ENCODE measurements at regions not wholly inside any gene's neighbourhood (a gene's known extent, or its start where the extent isn't known, plus 50 kb on each side); places are given as distances from the start of the nearest gene placed in this dataset.
A peak's percentile ranks its signal among the peaks of the same experiment; 100 is the strongest.

DNA sequence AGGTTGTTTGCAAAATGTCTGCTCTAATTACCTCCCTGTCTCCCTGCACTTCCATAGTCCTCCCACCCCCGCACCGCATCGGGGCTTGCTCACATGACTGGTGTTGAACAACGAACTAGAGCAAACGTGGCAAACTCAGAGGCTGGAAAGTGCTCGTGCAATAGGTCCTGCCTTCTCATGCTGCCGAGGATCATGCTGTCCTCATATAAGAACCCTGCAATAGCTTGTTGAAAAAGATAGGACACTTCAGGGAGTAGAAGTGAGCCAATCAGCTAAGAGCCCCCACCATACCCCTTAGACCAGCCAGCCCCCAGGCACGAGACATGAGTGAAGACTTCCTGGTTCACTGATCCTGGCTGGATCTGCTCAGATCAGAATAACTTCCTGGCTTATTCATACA lies 219.2 kb downstream of the C6orf118 start:
- DNase-seq (ENCODE audit: low spot score) = no peak
- no peak for FAIRE-seq

DNA sequence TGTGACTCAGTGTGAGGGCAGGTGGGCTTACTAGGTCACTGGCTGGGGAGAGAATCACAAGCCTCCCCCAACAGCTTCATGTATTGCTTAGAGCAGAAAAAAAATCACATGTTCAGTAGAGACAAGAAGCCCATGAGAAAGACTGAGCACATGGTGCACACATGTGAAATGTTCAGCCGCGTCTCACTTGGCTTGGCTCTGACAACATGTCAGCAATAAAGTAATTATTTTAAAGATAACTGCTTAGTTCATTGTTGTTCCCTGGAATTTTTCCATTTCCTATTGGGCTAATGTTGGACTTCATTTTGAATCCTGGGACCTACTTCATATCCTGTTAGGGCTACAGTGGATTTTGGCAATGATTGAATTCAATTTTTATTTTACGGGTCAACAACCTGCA lies 222.6 kb downstream of the C6orf118 start:
- DNase-seq (ENCODE audit: low spot score) = no peak
- FAIRE-seq = no peak

DNA sequence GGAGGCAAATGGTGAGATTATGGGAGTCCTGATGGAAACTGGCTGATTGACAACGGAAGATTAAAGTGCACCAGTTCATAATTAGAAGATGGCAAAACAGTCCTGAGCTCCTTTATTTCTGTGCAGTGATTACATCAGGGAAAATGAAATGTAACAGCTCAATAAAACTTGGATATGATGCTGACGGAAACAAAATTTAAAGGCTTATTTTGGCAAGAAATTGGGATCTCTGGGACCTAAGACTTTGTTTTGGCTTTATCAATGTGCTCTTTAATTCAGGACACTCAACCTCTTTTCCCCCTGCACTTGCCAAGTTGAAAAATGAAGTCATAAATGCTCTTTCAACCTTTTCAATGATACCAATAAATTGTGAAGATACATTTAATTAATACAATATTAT lies 226.8 kb downstream of the C6orf118 start:
- no peak for FAIRE-seq
- no peak for DNase-seq (ENCODE audit: low spot score)

DNA sequence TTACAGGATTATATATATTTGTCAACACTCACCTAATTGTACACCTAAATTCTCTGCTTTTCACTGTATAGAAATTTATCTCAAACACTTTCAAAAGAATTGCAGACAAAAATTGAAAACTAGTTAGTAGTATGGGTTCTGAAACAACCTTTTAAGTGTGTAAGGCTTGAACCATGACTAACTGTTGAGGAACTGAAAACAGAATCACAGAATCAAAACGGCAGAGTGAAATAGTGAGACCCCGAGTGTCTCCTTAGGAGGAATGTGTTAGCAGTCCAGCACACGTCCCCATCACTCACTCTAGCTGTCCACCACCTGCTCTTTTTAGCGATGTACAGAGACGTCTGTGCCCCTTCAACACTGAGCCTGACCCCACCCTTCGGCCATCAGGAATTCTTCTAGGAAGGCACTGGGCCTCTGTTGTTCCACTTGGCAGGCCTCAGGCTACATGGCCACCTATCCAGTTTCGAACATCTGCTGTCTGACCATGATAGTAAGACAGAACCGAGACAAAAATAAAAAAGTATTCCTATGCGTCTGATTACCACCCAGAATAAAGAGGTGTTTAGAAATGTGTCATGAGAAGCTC lies 227.4 kb downstream of the C6orf118 start:
- no peak for DNase-seq (ENCODE audit: low spot score)
- FAIRE-seq = no peak

DNA sequence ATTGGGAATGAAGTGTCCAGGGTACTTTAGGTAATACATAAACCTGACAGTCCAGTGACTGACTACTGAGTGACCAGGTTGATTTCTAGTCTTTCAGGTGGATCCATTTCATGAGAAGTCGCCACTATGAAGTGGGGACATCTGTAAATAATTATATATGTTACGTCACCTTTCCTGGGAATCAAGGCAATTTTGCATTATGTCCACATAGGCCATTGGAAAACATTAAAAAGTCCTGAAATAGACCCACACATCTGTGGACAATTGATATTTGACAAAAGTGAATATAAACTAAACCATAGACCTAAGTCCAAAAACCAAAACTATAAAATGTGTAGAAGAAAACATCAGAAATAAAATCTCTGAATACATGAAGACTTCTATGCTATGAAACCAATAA lies 231.5 kb downstream of the C6orf118 start:
- DNase-seq (ENCODE audit: low spot score) (no peak), FAIRE-seq (no peak)

DNA sequence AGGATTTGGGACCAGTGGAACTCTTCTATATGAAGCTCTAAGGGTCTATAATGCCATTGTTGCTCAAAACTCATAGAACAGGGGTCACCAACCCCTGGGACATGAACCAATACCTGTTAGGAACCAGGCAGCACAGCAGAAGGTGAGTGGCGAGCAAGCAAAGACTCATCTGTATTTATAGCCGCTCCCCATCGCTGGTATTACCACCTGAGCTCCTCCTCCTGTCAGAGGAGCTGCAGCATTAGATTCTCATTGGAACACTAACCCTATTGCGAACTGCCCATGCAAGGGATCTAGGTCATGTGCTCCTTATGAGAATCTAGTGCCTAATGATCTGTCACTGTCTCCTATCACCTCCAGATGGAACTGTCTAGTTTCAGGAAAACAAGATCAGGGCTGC lies 237.5 kb downstream of the C6orf118 start:
- DNase-seq (ENCODE audit: low spot score) (no peak), FAIRE-seq (no peak)

DNA sequence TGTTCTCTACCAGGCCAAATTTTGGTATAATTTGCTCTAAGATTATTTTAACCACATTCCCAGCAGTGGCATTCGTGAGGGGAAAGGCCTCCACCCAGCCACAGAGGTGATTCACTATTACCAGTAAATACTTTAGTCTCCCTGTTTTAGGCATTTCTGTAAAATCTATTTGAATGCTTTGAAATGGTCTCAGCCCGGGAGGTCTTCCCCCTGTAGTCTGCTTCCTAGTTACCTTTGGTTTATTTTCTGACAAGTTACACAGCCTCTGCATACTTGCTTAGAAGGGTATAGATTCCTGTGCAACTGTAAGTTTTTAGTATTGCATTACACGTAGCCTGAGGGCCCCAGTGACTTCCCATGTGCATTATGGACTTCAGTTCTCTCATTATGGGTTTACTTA lies 248.7 kb downstream of the C6orf118 start:
- DNase-seq (ENCODE audit: low spot score) (peak; percentile 33), FAIRE-seq (no peak)

DNA sequence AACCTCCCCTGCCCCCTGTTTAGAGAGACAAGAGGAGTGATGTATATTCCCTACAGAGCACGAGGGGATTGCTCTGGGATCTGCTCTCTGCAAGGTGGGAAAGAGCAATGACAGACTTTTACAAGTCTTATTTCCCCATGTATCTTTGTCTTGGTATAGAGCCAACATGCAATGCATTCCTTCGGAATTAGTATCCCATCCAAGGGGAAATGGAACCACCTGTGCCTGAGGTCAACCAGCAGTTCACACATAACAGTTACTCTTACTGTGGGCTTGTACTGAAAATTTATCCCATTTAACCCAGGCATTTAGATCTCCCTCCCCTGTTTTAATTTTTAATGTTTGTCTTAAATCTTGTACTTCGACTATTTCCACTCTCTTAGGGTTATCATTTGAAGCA lies 250.4 kb downstream of the C6orf118 start:
- DNase-seq (ENCODE audit: low spot score) (peak; percentile 57), FAIRE-seq (peak; percentile 77)

DNA sequence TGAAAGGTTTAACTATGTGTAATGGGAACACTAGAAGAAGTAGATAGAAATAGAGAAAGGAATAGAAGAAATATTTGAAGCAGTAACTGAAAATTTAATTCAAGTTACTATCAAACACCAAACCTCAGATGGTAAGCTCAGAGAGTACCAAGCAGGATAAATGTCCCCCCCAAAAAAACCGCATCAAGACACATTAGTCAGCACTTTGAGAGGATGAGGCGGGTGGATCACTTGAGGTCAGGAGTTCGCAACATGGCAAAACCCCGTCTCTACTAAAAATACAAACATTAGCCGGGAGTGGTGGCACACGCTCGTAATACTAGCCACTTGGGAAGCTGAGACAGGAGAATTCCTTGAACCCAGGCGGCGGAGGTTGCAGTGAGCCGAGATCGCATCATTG lies 253.1 kb downstream of the C6orf118 start:
- DNase-seq (ENCODE audit: low spot score) = no peak
- no peak for FAIRE-seq

DNA sequence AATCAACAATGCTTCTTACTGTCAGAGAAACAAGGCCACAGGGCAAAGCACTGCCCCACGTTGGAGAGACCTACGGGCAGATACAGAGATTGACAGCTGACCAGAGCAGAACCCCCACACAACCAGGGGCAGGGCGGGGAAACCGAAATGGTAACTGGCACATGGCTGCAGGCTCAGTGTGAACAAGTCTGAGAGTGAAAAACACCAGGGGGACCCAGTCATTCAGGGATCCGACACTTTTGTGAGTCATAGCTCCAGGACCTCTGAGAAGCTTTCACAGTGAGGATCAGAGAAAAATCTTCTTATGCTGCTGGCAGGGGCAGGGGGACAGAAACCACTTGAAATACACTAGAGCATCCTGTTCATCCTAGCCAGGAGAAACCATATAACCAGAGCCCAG lies 254.2 kb downstream of the C6orf118 start:
- peak; percentile 17 for DNase-seq (ENCODE audit: low spot score)
- FAIRE-seq = no peak

DNA sequence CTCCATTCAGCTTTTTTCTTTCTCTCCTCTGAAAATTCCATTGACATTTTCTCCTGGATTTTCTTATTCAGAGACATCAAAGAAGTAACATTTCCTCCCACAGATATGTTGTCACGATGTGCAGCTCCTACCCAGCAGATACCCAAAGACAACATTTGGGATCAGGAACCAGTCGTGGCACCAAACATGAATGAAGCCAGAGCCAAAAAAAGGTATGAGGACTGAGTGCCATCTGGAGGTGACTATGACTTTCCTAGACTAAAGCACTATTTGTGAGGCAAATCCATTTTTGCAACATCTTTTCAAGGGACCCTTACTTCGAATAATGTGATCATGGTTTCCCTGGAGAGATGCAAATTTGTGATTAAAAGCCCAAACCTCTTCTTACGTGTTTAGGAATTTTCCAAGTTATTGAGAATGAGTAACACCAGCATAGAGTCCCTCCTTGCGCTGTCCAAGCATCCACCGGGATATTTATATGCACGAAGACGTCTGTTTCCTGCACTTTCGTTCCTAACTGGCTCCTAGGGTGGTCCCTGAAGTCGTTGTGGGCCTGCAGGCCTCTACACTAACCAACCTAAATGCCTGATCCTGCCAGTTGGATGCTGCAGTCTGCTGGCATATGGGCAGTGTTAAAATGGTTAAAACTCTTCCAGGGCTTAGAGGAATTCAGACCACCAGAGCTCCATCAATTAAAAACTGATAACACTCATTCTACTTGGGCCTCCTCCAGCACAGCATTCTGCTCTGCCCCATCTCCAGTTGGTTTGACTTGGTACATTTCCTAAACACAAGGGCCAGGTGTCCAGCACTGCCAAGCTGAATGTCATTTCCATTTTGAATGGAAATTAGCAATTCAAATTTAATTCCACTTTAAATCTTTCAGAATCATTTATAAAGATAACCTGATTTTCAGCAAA lies 256.6 kb downstream of the C6orf118 start:
- no peak for FAIRE-seq
- no peak for DNase-seq (ENCODE audit: low spot score)

DNA sequence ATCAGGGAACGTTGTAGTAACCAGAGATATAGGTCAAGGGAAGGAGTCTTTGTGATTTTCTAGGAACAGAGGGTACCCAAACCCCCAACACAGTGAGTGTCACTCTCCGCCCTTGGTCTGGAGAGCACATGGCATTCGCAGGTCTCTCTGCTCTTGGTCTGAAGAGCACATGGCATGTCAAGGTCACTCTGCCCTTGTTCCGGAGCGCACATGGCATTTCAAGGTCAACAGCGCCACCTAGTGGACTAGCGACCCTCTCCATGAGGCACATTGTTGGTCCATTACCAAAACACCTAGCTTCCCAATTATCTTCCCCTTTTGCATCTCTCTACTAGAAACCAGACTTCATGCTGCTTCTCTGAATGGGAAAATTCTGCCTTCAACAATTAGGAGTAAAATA lies 260.0 kb downstream of the C6orf118 start:
- FAIRE-seq = peak; percentile 35

DNA sequence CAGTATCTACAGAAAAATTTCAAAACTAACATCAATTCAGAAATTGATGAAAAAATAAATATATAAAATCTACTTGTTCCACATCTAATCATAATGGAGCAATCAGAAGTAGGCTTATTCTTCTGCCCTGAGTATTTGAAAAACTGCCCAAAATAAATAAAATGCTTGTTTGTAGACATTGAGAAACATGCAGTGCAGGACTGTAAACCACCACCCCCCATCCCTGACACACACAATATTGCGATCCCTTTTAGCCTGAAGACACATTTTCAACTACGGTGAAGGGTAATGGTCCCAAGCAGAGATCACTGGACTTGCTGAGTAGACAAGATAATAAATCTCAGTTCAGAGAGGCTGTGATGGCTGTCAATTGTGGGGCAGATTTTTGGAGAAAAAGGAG lies 261.5 kb downstream of the C6orf118 start:
- DNase-seq (ENCODE audit: low spot score) (no peak), FAIRE-seq (no peak)

More for the DNA sequence above, 260.0 kb downstream of the C6orf118 start:
- DNase-seq (ENCODE audit: low spot score) = peak; percentile 39

DNA sequence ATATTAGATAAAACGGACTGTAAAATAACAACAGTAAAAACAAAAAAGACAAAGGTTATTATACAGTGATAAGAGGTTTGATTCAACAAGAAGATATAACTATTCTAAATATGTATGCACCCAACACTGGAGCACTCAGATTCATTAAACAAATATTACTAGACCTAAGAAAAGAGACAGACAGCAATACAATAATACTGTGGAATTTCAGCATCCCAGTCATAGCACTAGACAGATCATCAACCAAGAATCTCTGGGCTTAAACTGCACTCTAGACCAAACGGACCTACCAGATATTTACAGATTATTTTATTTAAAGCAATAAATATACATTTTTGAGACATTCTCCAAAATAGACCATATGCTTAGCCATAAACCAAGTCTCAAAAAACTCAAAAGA lies 263.8 kb downstream of the C6orf118 start:
- DNase-seq (ENCODE audit: low spot score) (no peak), FAIRE-seq (no peak)

DNA sequence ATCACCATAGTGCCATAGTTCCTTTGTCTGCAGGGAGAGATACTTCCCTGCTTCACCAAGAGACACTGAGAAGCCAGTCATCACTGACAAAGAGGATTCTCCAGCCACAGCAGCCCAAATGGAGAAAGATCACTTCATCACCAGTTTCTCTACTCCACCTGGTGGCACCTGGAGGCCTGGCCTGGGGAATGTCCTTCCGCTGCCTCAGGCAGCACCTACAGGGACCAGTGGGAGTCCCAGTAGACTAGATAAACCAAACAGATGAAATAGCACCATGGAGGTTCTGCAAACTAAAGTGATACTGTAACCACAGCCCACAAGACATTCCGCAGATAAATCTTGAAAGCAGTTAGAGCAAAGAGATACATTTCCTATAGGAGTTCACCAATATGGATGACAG lies 266.5 kb downstream of the C6orf118 start:
- FAIRE-seq (no peak), DNase-seq (ENCODE audit: low spot score) (no peak)

DNA sequence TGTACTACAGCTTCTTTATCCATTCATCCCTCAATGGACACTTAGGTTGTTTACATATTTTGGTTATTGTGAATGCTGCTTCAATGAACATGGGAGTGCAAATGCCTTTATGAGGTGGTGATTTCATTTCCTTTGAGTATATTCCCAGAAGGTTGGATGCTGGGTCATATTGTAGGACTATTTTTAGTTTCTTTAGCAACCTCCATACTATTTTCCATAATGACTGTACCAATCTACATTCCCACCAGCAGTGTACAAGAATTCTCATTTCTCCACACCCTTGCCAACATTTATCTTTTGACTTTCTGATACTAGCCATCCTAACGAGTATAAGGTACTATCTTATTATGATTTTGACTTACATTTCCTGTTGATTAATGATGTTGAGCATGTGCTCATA lies 269.0 kb downstream of the C6orf118 start:
- FAIRE-seq = no peak

DNA sequence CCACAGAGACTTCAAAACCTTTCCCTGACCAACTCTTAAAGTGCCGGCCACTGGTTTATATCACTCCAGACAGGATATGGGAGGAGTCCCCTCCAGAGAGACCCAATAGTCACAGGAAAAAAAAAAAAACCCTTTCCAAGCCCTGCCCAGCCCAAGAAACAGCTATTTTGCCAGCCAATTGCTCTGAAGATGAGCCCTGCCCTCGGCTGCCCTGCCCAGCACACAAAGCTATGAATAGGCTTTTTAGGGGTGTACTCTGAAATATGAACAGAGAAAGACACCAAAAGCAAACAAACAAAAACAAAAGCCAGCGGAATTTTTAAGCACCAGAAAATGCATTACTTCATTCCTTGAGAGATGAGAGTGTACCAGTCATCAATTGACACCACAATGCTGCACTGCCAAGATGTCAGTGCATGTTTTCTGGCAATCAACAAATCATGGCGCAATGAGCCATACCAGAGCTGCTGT lies 275.1 kb downstream of the C6orf118 start:
- FAIRE-seq = no peak
- no peak for DNase-seq (ENCODE audit: low spot score)

More for the DNA sequence above, 269.0 kb downstream of the C6orf118 start:
- DNase-seq (ENCODE audit: low spot score) = no peak

DNA sequence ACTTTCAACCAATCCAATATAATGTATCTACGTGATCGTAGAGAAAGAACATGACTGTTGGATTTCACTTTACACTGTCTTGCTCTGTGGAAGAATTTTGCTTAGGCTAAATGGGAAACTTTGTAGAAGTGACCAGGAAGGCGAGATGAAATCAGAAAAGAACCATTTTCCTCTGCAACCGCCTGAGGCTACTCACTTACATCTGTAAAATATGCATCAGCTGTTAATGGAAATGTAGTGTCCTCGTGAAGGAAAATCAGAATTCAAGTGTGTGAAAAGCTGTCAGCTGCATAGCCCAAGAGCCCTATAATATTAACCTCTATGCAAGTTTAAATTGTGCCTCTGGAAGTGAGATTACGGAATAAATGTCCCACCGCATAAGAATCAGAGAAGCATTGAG lies 277.9 kb downstream of the C6orf118 start:
- no peak for FAIRE-seq

DNA sequence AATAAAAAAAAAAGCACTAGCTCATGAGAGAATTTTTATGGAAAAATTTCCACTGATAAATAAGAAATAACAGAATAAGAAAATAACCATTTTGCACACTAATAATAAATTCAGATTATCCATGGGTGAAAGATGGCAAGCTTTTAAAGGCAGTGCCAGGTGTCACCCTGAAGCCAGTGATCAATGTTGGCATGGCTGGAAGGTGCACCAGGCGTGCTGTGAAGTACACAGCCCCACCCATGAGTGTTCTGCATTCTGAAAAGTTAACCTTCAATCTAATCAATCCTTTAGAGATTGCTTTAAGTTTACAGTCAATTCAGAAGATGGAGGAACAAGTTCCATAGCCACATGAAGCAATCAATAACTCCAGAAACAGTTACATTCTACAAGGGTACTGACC lies 284.4 kb downstream of the C6orf118 start:
- FAIRE-seq (no peak), DNase-seq (ENCODE audit: low spot score) (no peak)

More for the DNA sequence above, 277.9 kb downstream of the C6orf118 start:
- DNase-seq (ENCODE audit: low spot score) = no peak

DNA sequence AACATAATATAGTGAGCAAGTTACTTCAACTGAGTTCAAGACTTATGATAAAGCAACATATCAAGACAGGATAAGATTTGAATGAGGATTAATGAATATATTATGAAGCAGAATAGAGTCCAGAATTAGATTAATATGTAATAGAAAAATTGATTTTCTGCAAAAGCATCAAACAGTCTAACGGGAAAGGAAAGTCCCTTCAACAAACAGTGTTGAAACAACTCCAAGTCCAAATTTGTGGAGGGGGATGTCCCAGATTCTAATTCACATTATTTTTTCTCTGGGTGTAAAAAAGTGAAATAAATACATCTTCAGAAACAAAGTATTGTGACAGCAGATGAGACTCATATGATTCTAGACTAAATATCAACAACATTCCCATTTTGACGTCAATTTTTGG lies 289.7 kb downstream of the C6orf118 start:
- DNase-seq (ENCODE audit: low spot score) = no peak
- FAIRE-seq = no peak

DNA sequence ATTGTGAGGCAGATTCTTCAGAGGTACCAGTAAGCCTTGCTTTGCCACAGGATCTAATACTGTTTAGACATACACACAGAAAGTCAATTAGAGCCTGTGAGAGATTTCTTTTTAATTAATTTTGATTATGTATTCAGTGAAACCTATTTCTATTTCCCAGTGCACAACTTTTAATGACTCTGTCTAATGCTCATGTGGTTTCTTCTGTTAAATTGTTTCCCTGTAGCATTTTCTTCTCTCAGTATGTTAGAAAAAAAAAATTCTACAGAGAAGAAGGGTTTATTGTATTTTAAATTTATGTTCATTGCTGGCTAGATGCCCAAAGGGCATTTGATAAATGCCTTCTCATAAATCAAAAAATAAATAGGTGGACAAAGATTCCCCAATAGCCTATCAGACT lies 293.7 kb downstream of the C6orf118 start:
- DNase-seq (ENCODE audit: low spot score) (no peak), FAIRE-seq (no peak)

DNA sequence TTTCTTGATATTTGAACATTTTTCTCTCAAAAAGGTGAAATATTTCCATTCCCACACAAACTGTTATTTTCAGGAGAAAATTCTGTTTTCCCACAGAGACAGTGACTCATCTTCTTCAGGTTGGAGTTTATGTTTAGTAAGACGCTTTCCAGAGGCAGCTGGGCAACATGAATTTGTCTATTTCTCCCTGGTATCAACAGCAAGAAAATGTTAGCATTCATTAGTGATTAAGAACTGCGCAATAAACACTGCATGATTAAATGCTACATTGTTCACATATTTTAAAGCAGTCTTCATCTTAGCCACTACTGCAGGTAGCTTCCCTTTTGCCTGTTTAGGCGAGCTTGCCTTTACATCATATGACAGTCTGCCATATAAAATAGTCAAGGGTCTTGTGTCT lies 295.7 kb downstream of the C6orf118 start:
- FAIRE-seq (no peak), DNase-seq (ENCODE audit: low spot score) (no peak)

DNA sequence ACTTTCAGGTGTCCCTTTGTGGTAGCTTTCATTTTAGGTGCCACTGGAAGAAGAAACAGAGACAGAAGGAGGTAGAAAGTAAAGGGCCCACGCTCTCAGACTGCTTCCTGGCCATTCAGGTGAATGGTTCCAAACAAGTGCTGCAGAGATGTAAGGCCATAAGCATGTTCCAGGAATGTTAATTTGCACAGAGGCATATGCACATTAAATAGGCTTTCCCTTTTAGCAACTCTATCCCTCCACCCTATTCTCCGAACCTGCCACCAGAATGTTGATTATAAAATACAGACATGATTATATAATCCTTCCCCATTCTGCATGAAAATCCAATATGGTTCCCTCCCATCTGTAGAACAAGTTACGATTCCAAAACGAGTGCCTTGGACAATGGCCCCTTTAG lies 297.2 kb downstream of the C6orf118 start:
- no peak for FAIRE-seq
- DNase-seq (ENCODE audit: low spot score) = no peak
